Activated naive CD4-positive, alpha-beta T cell treated with anti-CD3 and anti-CD28 coated beads, Interleukin-2, amount 50 U/mL, for 72 hours (primary cell): ENCODE measurements at regions not wholly inside any gene's neighbourhood (a gene's known extent, or its start where the extent isn't known, plus 50 kb on each side); places are given as distances from the start of the nearest gene placed in this dataset.
A peak's percentile ranks its signal among the peaks of the same experiment; 100 is the strongest.

Source experiments
- ATAC-seq, 2 donors: fragments of 150-1000 bp; cut with Tn5 transposase; 2 replicates each; pipeline ENCODE4 v1.10.0; 2021; ENCODE audit warnings: mild to moderate bottlenecking in 2 of 2, moderate library complexity in 2 of 2
- DNase-seq, 2 donors: peaks; one replicate each; pipeline ENCODE4 v3.0.0; 2021 to 2022; ENCODE audit warnings: low spot score in 2 of 2
- H3K27ac Mint-ChIP-seq, 2 donors: one replicate each; pipeline ENCODE4 v1.8.0; 2022; ENCODE audit warnings: mild to moderate bottlenecking in 2 of 2, mixed read lengths in 2 of 2
- H3K36me3 Mint-ChIP-seq, 2 donors: one replicate each; pipeline ENCODE4 v1.8.0; 2022; ENCODE audit warnings: mixed read lengths in 2 of 2
- H3K9me3 Mint-ChIP-seq, 2 donors: one replicate each; pipeline ENCODE4 v1.8.0; 2022; ENCODE audit warnings: mixed read lengths in 2 of 2

- H3K36me3 Mint-ChIP-seq, result peaks cover 0 to 8% of the 10 kb centered on the region in 2 donors
- peaks cover 4 to 11% of the 10 kb centered on the region in 2 donors for H3K9me3 Mint-ChIP-seq
- no peak overlapping the region for H3K27ac Mint-ChIP-seq
- ATAC-seq (no peak), DNase-seq (no peak)
These were observed 868.2 kb downstream of the BRD1 start for GRCh38 chr22:48959496-48959895.

GRCh38 chr22:48957987-48958321, 869.7 kb downstream of the BRD1 start:
- H3K27ac Mint-ChIP-seq, result no peak overlapping the region
- ATAC-seq, result no peak
- no peak for DNase-seq
- no peaks in the 10 kb centered on the region for H3K36me3 Mint-ChIP-seq
- peaks cover 4 to 11% of the 10 kb centered on the region in 2 donors for H3K9me3 Mint-ChIP-seq

- peaks cover 4 to 11% of the 10 kb centered on the region in 2 donors for H3K9me3 Mint-ChIP-seq
- no peak for DNase-seq
These were observed 870.2 kb downstream of the BRD1 start for GRCh38 chr22:48957311-48957986.

GRCh38 chr22:48955351-48956311, 872.0 kb downstream of the BRD1 start:
- no peaks in the 10 kb centered on the region for H3K36me3 Mint-ChIP-seq
- no peak overlapping the region for H3K27ac Mint-ChIP-seq
- H3K9me3 Mint-ChIP-seq, result peaks cover 4 to 11% of the 10 kb centered on the region in 2 donors
- ATAC-seq, result no peak
- no peak for DNase-seq

More at GRCh38 chr22:48957311-48957986, 870.2 kb downstream of the BRD1 start:
- no peak for ATAC-seq
- H3K27ac Mint-ChIP-seq, result no peak overlapping the region
- no peaks in the 10 kb centered on the region for H3K36me3 Mint-ChIP-seq

- no peaks in the 10 kb centered on the region for H3K36me3 Mint-ChIP-seq
- no peak for ATAC-seq
- no peak overlapping the region for H3K27ac Mint-ChIP-seq
- no peak for DNase-seq
- H3K9me3 Mint-ChIP-seq, result peaks cover 4 to 11% of the 10 kb centered on the region in 2 donors
These were observed 872.8 kb downstream of the BRD1 start for GRCh38 chr22:48954781-48955311.

GRCh38 chr22:48953830-48954229, 873.8 kb downstream of the BRD1 start:
- Mint-ChIP-seq H3K9me3 (peaks cover 4 to 11% of the 10 kb centered on the region in 2 donors), H3K36me3 (no peaks in the 10 kb centered on the region), H3K27ac (no peak overlapping the region)
- DNase-seq (no peak), ATAC-seq (no peak)

GRCh38 chr22:48953103-48953720, 874.5 kb downstream of the BRD1 start:
- DNase-seq, result no peak
- H3K9me3 Mint-ChIP-seq, result peaks cover 4 to 11% of the 10 kb centered on the region in 2 donors
- H3K27ac Mint-ChIP-seq, result no peak overlapping the region
- no peak for ATAC-seq
- no peaks in the 10 kb centered on the region for H3K36me3 Mint-ChIP-seq

GRCh38 chr22:48952256-48953102, 875.2 kb downstream of the BRD1 start:
- ATAC-seq (no peak), DNase-seq (no peak)
- H3K9me3 Mint-ChIP-seq, result peaks cover 4 to 11% of the 10 kb centered on the region in 2 donors
- H3K27ac Mint-ChIP-seq, result no peak overlapping the region
- no peaks in the 10 kb centered on the region for H3K36me3 Mint-ChIP-seq

- peaks cover 4 to 8% of the 10 kb centered on the region in 2 donors for H3K9me3 Mint-ChIP-seq
- ATAC-seq (no peak), DNase-seq (no peak)
- no peak overlapping the region for H3K27ac Mint-ChIP-seq
- H3K36me3 Mint-ChIP-seq, result no peaks in the 10 kb centered on the region
These were observed 875.8 kb downstream of the BRD1 start for GRCh38 chr22:48951836-48952235.

GRCh38 chr22:48950151-48950915, 877.3 kb downstream of the BRD1 start:
- Mint-ChIP-seq H3K27ac (no peak overlapping the region), H3K36me3 (no peaks in the 10 kb centered on the region), H3K9me3 (no peaks in the 10 kb centered on the region)
- DNase-seq (no peak), ATAC-seq (no peak)

- no peak for DNase-seq
These were observed 878.1 kb downstream of the BRD1 start for GRCh38 chr22:48949375-48950149.

GRCh38 chr22:48948575-48949170, 879.0 kb downstream of the BRD1 start:
- DNase-seq, result no peak
- no peak overlapping the region for H3K27ac Mint-ChIP-seq
- no peak for ATAC-seq
- no peaks in the 10 kb centered on the region for H3K36me3 Mint-ChIP-seq
- H3K9me3 Mint-ChIP-seq, result no peaks in the 10 kb centered on the region

More at GRCh38 chr22:48949375-48950149, 878.1 kb downstream of the BRD1 start:
- H3K27ac Mint-ChIP-seq, result peak overlapping the region in 1 of 2 donors; percentile 12
- H3K9me3 Mint-ChIP-seq, result no peaks in the 10 kb centered on the region
- H3K36me3 Mint-ChIP-seq, result no peaks in the 10 kb centered on the region
- no peak for ATAC-seq

GRCh38 chr22:48947636-48948035, 880.0 kb downstream of the BRD1 start:
- no peaks in the 10 kb centered on the region for H3K9me3 Mint-ChIP-seq
- DNase-seq (no peak), ATAC-seq (no peak)
- no peaks in the 10 kb centered on the region for H3K36me3 Mint-ChIP-seq
- H3K27ac Mint-ChIP-seq, result no peak overlapping the region

- H3K27ac Mint-ChIP-seq, result no peak overlapping the region
- H3K9me3 Mint-ChIP-seq, result no peaks in the 10 kb centered on the region
- DNase-seq (no peak), ATAC-seq (no peak)
- H3K36me3 Mint-ChIP-seq, result no peaks in the 10 kb centered on the region
These were observed 881.8 kb downstream of the BRD1 start for GRCh38 chr22:48945621-48946458.
